Astrocyte (in vitro differentiated cells and primary cell): ENCODE measurements at regions not wholly inside any gene's neighbourhood (a gene's known extent, or its start where the extent isn't known, plus 50 kb on each side); places are given as distances from the start of the nearest gene placed in this dataset.
"Not testable (repeated sequence)": the region's sequence is repeated elsewhere in the genome, so short reads cannot be mapped to it uniquely, and the experiment has no call there.

Experiments used
- EZH2 ChIP-seq: IDR thresholded peaks from 2 replicates; pipeline ENCODE4 v1.6.1; 2012; ENCODE audit warnings: mild to moderate bottlenecking, low read length, inconsistent platforms; ENCODE audit not compliant: insufficient read depth
- TF ChIP-seq, protein P1 (sequence below): IDR thresholded peaks from 2 replicates; pipeline ENCODE4 v1.5.1; 2011; ENCODE audit warnings: low read depth, mild to moderate bottlenecking, inconsistent platforms, low read length, moderate library complexity; ENCODE audit not compliant: insufficient read depth

DNA sequence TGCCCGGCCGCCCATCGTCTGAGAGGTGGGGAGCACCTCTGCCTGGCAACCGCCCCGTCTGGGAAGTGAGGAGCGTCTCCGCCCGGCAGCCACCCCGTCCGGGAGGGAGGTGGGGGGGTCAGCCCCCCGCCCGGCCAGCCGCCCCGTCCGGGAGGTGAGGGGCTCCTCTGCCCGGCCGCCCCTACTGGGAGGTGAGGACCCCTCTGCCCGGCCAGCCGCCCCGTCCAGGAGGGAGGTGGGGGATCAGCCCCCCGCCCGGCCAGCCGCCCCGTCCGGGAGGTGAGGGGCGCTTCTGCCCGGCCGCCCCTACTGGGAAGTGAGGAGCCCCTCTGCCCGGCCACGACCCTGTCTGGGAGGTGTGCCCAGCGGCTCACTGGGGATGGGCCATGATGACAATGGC lies 80.5 kb upstream of the FAM110C start:
- TF ChIP-seq, protein P1, sequence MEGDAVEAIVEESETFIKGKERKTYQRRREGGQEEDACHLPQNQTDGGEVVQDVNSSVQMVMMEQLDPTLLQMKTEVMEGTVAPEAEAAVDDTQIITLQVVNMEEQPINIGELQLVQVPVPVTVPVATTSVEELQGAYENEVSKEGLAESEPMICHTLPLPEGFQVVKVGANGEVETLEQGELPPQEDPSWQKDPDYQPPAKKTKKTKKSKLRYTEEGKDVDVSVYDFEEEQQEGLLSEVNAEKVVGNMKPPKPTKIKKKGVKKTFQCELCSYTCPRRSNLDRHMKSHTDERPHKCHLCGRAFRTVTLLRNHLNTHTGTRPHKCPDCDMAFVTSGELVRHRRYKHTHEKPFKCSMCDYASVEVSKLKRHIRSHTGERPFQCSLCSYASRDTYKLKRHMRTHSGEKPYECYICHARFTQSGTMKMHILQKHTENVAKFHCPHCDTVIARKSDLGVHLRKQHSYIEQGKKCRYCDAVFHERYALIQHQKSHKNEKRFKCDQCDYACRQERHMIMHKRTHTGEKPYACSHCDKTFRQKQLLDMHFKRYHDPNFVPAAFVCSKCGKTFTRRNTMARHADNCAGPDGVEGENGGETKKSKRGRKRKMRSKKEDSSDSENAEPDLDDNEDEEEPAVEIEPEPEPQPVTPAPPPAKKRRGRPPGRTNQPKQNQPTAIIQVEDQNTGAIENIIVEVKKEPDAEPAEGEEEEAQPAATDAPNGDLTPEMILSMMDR: not testable (repeated sequence)
- TF ChIP-seq EZH2: not testable (repeated sequence)
